Hematopoietic multipotent progenitor cell treated with erythropoietin and hydrocortisone succinate and interleukin-3 and kit ligand, for 8 days (in vitro differentiated cells): ENCODE measurements at regions not wholly inside any gene's neighbourhood (a gene's known extent, or its start where the extent isn't known, plus 50 kb on each side); places are given as distances from the start of the nearest gene placed in this dataset.
"Not testable (repeated sequence)": the region's sequence is repeated elsewhere in the genome, so short reads cannot be mapped to it uniquely, and the experiment has no call there.

Source experiments
- DNase-seq: peaks from one replicate; pipeline ENCODE4 v3.0.0-alpha.2; 2015

DNA sequence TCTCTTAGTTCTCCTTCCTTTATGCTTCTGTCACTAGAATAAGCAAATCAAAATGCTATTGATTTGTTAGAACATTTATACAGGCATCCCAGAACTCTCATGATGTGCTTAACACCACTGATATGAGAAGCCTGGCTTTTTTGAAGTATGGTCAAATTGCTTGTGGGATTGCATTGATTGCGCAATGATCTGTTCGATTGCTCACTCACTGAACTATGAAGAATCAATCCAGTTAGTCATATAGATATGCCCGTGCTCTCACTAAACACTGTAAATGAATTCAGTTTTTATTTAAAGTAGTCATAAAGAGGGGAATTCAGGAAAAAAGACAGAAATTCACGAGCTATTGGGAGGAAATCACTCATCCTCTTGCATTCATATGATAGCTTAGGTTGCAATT is 1237.8 kb downstream of the SUCLG1 start:
- no peak for DNase-seq

DNA sequence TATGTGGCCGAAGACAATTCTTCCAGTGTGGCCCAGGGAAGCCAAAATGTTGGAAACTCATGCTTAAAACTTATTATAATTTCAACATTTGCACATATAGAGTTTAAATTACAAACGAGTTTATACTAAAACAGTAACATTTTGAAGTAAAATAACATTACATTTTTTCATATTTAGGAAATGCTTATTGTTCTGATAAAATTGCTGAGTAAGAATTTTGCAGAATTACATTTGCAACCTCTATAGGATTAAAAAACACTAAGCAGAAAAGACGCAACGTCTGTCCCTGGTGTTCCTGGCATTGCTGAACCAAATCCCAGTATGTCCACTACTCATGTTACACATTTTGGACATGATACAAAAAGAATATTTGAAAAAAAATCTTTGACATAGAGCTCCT is 1241.2 kb downstream of the SUCLG1 start:
- DNase-seq, result no peak

DNA sequence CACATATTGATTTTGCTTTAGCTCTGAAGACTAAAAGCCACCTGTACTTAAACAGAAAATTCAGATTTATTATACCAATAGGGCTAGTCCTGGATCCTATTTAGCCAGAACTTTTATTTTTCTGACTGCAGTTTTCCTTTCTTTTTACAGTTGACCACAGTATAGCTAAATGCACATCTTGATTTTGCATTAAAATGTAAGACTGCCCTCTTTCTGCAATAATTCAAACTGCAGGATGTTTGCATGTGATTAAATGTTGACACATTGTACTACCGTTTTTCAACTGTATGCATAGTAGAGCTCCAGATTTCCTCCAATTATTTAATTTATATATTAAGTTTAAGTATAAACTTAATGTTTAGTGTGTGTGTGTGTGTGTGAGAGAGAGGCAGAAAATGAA is 1262.9 kb downstream of the SUCLG1 start:
- peak; percentile 12 for DNase-seq

DNA sequence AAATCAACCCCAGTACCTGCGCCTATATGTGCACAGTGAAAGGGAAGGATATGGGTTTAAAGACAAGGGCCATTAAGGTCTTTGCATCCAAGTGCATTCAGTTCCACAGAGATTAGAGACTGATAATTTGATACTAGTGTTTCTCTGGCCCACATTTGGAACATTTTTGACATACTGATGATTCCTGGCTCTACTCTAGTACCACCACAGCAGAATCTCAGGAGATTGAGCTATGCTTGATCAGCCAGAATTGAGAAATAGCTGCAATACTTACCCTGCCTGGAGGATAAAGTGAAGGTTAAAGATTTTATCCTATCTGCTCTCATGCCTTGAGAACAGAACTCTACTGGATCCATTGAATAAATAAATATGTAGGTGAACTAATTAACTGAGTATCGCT is 1267.8 kb downstream of the SUCLG1 start:
- DNase-seq, result no peak

DNA sequence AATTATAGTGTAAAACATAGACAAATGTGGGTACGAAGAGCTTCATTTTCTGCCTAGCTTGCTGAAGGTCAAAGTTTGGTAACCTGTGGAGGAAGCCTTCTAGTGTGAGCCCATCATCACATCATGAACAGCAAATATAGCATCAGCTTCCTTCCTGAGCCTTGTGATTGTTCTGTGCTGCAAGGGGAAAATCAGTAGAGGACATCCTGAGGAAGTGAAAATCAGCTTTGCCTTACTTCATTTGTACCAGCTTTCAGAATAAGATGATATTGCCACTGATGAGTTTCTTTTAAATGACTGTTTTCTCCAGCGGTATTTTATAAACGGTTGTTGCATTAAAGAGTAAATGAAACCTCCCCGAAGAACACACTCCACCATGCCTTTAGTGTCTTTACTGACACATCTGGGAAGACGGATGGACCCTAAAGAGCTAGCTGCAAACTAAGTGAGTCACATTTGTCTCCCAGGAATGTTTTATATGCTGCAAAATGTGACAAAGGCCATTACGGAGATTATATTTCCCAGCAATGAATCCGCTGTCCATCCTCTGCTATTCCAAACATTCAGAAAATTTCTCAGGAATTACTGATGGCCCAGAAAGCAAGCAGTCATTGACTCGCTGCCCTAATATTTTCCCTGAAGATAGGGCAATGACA is 1272.8 kb downstream of the SUCLG1 start:
- no peak for DNase-seq

DNA sequence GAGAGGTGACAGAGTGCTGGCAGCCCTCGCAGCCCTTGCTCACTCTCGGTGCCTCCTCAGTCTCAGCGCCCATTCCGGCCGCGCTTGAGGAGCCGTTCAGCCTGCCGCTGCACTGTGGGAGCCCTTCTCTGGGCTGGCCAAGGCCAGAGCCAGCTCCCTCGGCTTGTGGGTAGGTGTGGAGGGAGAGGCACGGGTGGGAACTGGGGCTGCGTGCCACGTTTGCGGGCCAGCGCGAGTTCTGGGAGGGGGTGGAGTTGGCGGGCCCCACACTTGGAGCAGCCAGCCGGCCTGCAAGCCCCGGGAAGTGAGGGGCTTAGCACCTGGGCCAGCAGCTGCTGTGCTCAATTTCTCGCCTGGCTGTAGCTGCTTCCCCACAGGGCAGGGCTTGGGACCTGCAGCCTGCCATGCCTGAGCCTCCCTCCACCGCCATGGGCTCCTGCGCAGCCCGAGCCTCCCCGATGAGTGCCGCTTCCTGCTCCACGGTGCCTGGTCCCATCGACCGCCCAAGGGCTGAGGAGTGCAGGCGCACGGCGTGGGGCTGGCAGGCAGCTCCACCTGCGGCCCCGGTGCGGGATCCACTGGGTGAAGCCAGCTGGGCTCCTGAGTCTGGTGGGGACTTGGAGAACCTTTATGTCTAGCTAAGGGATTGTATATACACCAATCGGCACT is 1278.1 kb downstream of the SUCLG1 start:
- not testable (repeated sequence) for DNase-seq

DNA sequence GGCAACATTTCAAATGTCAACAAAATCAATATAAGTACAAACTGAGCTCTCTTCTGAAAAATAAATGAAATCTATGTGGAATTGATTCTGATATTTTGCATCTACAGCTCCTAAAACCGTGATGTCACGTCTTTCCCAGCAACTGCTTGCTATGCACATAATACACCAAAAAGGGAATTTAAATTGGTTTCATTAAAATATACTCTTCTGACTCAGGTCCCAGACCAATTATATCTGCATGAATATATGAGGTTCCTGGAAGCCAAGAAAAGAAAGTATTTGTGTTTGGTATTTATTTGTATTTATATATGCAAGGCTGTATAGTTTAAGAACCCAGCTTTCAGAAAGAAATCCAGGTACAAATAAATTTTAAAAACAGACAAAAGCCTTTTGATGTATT is 1282.5 kb downstream of the SUCLG1 start:
- no peak for DNase-seq

DNA sequence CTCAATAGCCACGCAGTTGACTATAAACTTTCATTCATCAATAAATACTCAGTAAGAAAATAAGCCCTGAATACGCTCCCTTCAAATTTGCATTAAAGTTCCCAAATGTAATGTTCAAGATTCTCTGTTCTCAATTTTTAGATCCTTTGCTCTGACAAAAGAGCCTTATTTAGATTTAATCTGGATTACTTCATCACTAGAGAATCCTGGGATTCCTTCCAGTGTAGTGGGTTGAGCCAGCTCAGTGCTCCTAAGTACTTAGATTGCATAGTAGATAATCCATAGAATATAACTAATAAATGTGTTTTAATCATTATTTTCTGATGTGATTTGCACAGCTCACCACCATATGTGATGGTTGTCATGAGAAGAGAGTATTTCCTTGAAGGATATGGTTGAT is 1286.2 kb downstream of the SUCLG1 start:
- DNase-seq, result no peak

DNA sequence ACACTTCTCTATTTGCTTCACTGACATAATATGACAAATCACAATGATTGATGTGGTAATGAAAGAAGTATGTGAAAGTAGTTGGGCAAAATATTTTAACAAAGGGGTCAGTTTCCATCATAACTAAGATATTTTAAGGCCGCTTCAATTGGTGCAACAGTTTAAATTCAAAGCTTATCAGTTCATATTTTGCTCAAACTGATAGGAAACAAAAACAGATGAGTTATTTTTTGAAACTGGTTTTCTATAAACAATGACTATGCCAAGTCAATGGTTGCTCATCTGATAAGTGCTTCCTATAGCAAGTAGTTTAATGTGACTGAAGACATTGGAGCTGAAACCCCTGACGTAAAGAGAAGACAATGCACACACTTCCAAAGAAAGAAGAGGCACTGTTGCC is 1290.7 kb downstream of the SUCLG1 start:
- DNase-seq, result no peak

DNA sequence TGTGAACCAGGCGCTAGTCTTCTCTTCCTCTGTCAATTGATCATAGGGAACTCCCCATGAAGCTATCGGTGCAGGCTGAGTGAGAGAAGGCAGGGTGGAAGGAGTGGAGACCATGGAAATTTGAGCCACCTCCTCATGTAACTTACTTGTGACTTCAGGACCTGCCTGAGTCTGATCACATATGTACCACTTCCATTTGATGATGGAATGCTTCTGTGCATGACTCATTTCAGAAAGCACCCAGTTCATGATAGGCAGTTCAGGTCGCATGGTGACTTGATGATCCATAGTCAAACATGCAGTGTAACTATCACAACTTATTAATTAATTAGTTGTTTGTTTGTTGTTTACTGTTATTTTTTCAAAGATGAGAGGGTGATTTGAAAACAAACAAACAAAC is 1296.7 kb downstream of the SUCLG1 start:
- DNase-seq, result no peak

DNA sequence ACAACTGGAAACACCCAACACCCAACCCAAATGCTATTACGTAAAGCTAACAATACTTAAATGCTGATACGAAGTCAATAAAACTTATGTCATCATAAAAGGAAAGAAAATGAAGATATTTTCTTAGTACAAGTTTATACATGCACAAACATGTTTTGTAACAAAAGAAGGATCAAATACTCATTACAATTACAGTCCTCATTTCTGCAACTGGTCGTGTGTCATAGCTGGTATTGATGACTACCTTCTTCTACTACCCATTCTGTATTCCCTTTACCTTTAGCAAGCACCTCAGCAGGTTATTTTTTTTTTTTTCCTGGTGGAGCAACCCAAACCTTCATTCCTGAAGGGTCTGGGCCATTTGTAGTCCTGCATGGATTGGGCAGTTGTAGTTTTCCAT is 1298.5 kb downstream of the SUCLG1 start:
- no peak for DNase-seq

DNA sequence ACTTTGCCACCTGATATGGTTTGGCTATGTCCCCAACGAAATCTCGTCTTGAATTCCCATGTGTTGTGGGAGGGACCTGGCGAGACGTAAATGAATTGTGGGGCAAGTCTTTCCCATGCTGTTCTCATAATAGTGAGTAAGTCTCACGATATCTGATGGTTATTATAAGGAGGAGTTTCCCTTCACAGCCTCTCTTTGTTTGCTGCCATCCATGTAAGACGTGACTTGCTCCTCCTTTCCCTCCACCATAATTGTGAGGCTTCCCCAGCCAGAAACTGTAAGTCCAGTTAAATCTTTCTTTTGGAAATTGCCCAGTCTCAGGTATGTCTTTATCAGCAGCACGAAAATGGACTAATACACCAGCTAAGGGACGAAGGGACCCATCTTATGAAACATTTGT is 1303.3 kb downstream of the SUCLG1 start:
- DNase-seq, result no peak

DNA sequence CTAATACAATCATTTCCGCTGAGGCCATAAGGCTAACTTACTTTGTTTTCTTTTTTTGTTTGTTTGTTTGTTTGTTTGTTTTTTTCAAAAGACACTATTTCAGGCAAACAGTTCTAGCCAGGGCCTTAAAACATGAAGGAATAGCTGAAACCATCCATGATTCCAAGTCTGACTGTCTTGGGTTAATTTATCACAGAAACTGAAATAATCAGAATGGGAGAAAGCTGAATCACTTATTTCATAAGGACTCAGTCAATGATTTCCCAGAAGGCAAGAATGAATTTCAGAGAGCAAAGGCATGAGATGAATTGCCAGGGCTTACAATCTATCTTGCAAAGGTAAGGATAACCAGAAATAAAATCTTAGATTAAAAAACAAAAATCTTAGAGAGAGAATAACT is 1315.1 kb downstream of the SUCLG1 start:
- DNase-seq, result no peak

DNA sequence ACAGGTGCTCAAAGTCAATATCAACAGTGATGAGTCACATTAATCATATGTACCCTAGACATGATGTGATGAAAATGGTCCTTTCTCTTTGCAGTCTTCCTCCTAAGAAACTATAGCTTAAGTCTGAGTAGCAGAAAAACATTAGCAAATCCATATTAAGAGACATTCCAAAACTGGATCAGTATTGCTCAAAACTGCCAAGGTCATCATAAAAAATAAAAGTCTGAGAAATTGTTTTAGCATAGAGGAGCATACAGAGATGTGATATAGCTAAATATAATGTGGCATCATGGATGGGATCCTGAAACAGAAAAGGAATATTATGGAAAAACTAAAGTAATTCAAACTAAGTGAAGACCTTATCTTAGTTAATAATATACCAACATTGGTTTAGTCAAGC is 1316.1 kb downstream of the SUCLG1 start:
- DNase-seq, result no peak

DNA sequence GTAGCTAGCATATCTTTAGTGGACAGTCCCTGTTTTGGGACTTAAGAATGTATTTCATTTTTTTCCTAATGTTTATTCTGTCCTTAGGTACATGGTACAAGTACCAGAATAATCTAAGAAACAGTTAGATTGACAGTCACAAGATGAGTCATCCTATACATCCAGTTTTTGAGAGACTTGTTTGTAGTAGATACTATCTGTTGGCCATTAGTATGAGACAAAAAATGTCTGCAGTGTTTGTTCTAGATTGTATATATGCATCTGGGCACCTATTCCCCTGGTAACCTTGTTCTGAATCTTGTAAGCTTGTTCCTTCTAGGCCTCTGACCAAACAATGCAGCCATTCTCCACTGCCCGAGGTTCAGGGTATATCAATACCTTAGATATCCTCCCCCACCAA is 1343.5 kb downstream of the SUCLG1 start:
- no peak for DNase-seq

DNA sequence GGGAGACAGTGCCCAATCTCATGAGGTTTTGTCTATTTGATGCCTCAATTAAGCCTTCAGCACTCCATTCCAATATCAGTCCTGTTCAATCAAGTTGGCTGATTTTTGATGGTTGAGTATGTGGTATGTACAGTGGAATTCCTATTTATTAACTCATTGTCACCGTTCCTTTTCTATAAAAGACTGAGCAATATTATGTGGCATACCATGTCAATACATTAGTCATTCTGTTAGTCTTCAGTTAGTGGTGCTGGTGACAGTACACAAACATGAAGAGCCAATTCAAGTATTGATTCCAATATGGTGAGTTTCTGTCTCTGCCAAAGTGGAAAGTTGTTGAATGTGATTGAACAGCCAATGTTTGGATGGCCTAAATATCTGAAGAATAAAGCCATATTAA is 1343.9 kb downstream of the SUCLG1 start:
- DNase-seq, result no peak

DNA sequence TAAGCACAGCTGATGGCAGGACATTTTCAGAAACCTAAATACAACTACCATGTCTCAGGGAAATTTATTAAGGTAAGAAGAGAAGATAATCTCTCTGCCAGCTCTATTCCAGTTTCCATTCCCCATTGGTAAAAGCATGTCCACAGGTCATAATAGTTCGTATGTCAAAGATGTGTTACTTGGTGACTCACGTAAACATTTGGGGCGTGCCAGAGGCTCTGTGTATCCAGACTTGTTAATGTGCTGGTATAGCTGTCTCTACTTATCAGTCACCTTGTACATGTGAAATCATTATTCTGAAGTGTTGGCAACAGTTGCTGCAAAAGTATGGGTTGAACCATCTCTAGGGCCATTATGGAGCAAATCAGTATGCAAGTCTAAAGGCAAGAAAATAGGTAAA is 1345.1 kb downstream of the SUCLG1 start:
- DNase-seq, result no peak

DNA sequence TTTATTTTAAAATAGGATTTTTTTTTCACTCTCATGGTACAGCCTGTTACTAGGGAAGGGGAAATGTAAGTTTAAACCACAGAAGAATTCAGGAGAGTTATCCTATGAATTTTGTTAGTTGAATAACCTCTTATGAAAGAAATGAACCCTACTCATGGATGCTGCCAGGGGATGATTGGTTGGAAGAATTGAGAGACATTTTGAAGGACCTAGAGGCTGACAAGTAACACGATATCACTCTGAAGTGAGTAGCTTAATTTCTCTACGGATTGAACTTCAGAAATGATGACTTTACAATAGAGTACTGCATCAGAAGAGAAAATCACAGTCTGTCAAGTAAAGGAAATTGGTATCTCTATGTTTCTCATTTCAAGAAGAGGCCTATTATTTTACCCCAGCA is 1346.2 kb downstream of the SUCLG1 start:
- no peak for DNase-seq

DNA sequence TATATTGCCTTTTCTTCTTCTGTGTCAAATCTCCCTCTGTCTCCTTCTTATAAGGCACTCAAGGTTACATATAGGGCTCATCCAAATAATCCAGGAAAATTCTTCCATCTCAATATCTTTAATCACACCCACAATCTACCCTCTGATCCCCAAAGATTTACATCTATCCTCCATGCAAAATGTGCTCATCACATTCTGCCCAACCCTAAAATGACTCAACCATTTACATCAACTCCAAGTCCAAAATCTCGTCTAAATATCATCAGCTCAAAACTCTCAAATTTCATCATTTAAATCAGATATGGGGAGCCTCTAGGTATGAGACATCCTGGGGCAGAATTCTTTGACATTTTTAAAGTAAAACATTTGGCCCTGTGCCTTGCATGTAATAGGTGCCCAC is 1349.8 kb downstream of the SUCLG1 start:
- no peak for DNase-seq

DNA sequence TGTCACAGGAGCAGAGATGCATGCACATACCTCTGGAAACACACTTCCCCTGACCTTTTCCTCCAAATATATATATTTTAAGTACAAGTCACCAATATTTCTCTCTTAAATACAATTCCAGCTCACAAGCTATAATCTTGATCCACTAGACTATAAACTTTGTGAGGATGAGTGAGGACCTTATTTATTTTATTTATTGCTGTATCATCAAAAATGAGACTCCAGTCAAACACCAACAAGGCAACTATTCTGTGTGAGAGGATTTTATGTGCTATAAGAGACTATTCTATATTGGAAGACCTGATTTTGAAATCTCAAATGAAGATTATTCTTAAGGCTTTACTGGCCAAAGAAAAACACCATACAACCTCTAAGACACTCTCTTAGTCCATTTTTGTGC is 1352.2 kb downstream of the SUCLG1 start:
- no peak for DNase-seq

DNA sequence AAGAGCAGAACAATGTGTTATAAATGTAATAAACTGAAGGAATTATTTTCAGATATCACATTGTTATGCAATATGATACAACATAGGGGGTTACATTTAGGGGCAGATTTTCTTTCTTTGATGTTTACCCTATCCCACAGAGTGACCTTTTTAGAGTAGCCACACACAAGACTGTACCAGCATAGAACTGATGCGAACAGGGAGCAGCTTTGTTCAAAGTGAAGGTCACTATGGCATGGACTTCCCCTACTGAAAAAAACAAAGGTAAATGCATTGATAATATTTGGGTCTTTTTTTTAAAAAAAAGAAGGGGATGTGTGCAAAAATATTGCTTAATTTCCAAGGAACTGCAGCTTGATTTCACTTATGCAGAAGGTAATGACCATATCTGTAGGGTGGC is 1354.9 kb downstream of the SUCLG1 start:
- no peak for DNase-seq

DNA sequence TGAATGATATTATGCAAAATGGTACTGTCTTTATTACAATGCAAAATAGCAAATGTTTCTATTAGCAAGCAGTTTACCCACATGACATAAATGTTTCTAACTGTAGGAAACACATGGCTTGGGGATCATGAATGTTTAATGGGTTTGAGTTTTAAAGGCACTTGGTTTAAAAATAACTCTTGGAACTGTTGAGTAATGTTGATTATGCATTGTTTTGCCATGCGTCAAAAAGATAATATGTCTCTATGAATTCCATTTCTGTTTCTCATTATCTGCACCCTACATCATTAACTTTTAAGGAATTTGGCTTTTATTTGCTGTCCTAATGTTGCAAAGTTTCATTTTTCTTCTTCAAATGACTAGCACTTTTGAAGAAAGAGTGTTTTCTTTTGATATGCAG is 1355.5 kb downstream of the SUCLG1 start:
- no peak for DNase-seq

DNA sequence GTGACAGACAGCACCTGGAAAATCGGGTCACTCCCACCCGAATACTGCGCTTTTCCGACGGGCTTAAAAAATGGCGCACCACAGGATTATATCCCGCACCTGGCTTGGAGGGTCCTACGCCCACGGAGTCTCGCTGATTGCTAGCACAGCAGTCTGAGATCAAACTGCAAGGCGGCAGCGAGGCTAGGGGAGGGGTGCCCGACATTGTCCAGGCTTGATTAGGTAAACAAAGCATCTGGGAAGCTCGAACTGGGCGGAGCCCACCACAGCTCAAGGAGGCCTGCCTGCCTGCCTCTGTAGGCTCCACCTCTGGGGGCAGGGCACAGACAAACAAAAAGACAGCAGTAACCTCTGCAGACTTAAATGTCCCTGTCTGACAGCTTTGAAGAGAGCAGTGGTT is 1370.0 kb downstream of the SUCLG1 start:
- DNase-seq, result not testable (repeated sequence)

DNA sequence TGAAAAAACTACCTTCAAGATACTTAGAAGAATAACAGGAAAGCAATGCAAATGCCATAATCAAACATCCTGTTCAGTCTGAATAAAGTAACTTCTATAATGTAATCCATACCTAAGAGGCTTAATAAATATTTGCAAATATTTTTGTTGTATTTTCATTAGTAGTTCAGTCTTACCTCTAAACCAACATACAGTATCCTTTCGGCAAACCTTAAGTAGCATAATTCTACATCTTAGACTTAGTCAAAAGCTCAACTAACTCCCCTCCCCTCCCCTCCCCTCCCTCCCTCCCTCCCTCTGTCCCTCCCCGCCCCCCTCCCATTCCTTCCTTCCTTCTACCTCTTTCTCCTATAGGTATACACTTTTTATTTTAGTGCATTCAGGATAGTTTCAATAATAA is 1373.2 kb downstream of the SUCLG1 start:
- no peak for DNase-seq
